Left forelimb (tissue), 1 donor: ENCODE measurements at regions not wholly inside any gene's neighbourhood (a gene's known extent, or its start where the extent isn't known, plus 50 kb on each side); places are given as distances from the start of the nearest gene placed in this dataset.
"Not testable (repeated sequence)": the region's sequence is repeated elsewhere in the genome, so short reads cannot be mapped to it uniquely, and the experiment has no call there.

Source experiments
- DNase-seq: peaks from one replicate; pipeline ENCODE4 v3.0.0-alpha.2; 2018; ENCODE audit warnings: low spot score

DNA sequence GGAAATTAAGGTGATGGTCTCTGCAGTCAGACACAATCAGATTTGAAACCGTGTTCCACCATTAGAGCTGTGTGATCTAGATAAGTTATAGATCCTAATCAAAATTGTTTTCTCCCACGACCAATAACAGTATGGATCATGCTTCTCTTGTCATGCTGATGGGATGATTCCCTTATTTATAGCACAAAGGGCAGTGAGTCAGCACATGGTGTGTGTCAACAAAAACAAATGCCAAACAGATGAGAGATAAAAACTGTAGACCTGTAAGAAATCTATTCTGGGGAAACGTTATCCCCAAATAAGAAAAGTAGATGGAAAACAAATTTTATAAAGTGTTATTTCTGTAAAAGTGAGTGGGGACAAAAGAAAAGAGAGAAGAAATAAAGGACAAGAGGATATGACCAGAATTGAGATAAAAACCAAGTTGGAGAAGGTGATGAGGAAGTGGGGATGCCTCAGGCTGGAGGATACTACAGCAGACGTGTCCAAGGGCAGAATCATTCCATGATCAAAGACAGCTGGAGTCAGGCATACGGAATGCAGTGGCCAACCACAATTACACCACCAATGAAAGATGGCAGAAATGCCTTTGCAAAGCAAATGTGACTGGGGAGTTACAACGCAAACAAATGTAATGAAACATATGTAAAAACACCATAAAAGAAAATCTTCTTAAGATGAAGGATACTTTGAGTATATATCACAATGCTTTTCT lies 377.8 kb upstream of the PRKX start:
- no peak for DNase-seq

GRCh38 chrX:4059893-4060292 lies 346.4 kb upstream of the PRKX start:
- DNase-seq = no peak

DNA sequence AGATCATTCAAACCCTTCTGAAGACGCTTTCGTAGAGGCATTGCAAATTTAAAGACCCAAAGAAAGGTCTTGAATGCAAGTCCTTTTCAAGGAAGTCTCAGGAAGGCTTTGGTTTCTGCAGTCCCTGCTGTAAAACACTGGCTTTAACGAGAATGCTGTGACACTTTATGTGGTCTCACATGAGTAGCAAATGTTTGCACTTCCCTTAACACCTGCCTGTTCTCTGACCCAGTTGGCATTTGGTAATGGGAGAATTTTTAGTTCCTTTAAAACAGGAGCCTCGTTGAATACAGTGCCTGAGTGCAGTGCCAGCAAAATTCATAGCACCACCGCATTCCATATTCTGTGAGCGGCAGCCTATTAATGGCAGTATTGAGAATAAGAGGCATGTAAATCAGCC lies 330.5 kb upstream of the PRKX start:
- no peak for DNase-seq

DNA sequence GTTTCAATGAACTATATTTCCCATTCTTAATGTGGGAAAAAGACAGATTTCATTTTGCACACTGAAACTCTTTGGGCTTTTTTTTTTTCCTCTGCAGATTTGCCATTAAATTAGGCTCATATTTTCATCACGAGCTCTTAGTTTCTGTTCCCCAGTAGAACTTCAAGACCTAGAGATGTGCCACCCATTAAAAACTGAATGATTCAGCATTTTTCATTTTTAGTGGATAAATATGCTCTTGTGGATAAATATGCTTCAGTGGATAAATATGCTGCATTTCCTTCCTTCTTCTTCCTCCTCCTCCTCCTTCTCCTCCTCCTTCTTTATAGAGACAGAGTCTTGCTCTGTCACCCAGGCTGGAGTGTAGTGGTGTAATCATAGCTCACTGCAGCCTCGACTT lies 322.4 kb upstream of the PRKX start:
- DNase-seq = no peak

DNA sequence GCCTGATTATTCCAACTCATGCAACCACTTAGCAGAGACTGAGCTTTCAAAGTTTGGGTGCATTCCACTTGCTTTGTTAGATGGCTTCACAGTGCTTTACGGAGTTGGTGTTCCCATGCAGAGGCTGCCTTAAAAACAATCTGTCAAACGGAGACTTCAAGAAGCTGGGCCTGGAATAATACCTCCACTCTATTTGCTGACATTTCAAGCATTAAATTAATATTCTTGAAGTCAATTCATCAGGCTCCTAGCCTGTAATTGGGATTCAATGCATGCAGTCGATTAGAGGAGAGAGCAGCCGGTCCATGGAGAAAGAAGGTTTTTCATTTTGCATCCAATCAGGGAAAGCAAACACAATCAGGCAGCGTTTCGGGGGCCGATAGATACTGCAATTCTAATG lies 314.7 kb upstream of the PRKX start:
- DNase-seq = no peak

DNA sequence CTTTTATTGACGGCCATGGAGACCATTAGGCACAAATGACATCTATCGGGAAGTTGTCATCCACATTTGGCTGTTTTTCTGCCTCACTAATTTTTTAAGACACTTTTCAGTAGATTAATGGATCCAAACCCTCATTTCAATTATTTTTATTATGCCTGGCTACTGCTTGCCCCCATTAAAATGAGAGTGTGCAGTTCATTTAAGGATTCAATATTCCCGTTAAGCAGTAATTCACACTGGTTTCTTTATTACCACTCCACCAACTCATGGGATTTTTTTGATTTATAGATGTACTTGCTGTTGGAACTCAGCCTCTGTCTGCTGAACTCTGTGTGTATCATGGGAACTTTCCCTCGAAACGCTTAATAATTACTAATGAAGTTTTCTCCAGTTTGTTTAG lies 291.8 kb upstream of the PRKX start:
- DNase-seq = no peak

DNA sequence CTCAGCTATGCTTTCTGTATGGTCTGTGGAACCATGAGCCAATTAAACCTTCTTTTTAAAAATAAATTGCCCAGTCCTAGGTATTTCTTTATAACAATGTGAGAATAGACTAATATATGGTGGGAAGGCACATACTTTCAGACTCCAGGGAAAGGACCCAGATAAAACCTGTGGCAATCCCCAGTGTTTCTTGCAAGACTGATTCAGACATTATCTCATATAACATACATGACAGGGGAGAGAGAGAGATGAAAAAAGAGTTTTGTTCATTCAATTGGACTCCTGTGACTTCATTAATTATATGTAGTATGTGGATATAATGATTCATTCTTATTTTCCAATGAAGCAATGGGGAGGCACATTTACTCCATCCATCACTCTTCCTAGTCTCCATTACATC lies 291.4 kb upstream of the PRKX start:
- no peak for DNase-seq

DNA sequence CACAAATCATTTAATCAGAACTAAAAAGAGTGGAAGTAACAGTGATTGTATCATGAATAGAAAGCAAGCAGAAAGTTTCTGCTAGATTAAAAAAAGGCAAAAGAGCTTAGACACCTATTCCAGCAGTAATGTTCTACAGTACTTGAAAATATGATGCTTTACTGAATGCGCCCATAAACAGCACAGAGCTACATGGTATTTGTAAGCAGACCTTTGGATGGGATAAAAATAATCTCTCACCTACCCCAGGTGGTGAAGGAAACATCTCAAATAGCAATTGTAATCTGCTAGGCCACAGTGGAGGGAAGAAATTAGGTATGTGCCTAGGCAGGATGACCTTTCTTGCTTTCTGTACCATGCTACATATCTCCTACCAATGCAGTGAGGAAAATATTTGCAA lies 280.9 kb upstream of the PRKX start:
- no peak for DNase-seq

DNA sequence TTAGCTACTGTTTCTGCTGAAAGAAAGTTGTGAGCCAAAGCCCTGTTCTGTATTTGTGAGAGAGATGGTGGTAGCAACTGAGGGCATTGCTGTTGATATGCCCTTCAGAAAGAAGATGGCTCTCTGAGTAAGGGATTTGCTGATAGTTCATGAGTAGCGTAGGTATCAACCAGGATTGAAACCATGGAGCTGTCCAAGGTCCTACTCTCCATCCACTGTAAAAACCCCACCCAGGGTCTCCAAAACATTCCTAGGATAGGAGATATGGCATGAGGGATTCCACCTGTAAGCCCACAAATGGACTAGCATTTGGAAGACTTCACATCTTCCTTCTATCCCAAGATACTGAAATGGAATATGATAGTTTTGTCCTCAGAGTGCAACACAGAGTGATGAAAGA lies 277.1 kb upstream of the PRKX start:
- no peak for DNase-seq

DNA sequence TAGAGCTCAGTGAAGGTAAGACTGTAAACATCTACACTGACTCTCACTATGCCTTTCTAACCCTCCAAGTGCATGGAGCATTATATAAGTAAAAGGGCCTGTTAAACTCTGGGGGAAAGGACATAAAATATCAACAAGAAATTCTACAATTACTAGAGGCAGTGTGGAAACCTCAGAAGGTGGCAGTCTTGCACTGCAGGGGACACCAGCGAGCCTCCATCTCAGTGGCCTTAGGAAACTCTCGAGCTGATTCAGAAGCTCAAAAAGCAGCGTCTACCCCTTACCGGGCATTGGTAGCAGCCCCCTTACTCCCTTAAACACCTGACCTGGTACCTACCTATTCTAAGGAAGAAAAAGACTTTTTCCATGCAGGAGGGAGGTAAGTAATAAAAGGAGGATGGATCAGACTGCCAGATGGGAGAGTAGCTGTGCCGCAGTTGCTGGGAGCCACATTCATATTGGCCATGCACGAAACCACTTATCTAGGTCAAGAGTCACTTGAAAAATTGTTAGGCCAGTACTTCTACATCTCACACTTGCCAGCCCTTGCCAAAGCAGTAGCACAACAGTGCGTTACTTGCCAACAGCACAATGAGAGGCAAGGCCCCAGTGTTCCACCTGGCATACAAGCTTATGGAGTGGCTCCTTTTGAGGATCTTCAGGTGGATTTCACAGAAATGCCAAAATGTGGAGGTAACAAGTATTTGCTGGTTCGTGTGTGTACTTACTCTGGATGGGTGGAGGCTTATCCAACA lies 258.8 kb upstream of the PRKX start:
- not testable (repeated sequence) for DNase-seq

DNA sequence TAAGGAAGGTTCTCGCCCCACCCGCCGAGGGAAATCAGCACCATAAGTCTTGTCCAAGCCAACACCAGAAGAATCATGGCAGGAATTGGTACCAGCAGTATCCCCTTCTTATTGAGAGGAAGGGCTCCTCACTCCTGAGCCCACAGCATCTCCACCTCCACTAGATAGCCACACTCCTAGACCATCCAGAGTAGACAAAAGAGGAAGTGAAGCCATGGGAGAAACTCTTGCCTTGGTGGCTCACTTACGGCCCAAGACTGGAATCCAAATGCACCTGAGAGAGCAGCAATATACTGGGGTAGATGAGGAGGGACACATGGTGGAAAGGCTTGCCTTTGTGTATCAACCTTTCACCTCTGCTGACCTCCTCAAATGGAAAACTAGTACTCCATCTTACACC lies 255.3 kb upstream of the PRKX start:
- DNase-seq = no peak

- DNase-seq = no peak
Observed at GRCh38 chrX:3963980-3964379, 250.5 kb upstream of the PRKX start.

- no peak for DNase-seq
Observed at GRCh38 chrX:3962511-3963311, 249.3 kb upstream of the PRKX start.

- DNase-seq = no peak
Observed at GRCh38 chrX:3960952-3961351, 247.5 kb upstream of the PRKX start.

- DNase-seq = no peak
Observed at GRCh38 chrX:3951859-3952258, 238.4 kb upstream of the PRKX start.

DNA sequence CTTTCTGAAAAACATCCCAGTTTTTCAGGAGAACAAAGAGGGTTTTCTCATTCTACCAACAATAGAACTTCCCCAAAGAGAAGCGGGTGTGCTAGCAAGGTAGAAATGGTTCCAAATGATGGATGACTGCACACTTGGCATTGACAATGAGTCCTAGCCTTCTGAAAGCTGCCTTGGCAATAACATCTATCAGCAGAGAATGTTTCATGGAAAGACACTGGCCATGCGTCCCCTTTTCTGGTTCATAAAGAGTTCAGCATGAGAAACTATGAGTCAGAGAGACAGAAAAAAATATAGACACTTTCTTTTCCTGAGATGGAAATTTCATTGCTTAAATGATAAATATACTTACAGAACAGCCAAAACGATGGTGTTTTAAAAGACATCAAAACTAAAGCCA lies 236.9 kb upstream of the PRKX start:
- DNase-seq = no peak

- no peak for DNase-seq
Observed at GRCh38 chrX:3943965-3944364, 230.5 kb upstream of the PRKX start.

GRCh38 chrX:3940000-3940610 lies 226.7 kb upstream of the PRKX start:
- DNase-seq = no peak

DNA sequence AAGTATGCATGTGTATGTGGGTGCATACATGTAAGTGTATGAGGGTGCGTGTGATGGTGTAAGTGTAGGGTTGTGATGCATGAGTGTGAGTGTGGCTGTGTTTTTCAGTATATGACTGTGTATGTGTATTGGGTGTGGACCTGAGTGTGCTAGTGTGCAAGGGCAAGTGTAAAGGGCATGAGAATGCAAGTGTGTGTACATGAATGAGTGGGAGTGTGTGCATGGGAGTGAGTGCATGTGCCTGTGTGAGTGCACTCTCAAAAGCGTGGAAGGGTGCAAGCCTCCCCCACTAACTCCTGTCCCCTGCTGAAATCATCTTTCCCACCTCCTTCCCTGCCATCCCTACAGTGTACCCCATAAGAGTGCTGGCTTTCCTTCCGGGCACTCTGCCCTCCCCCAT lies 225.1 kb upstream of the PRKX start:
- no peak for DNase-seq

DNA sequence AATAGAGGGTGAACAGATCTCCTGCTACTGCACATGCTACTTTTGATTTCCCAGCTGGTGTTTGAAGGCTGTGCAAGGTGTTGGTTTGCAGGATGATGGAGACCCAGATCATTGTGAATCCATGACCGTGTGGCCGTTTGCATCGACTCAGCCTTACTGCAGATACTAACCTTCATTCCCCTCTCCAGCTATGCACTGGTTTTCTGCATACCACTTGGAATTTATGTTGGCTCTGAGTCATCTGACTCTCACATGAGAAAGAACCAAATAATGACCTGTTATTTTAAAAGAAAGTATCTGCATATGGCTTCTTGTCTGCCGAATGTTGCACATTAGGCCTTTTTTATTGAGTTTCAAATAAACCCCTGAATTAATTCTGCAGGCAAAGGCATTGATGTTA lies 221.7 kb upstream of the PRKX start:
- DNase-seq = not testable (repeated sequence)

- DNase-seq = not testable (repeated sequence)
Observed at GRCh38 chrX:3920424-3921017, 207.1 kb upstream of the PRKX start.
